Stimulated activated CD8-positive, alpha-beta memory T cell treated with anti-CD3 and anti-CD28 coated beads, Interleukin-15, amount 100 ng/mL, for 24 hours (primary cell): ENCODE measurements at regions not wholly inside any gene's neighbourhood (a gene's known extent, or its start where the extent isn't known, plus 50 kb on each side); places are given as distances from the start of the nearest gene placed in this dataset.
"Not testable (repeated sequence)": the region's sequence is repeated elsewhere in the genome, so short reads cannot be mapped to it uniquely, and the experiment has no call there.

Experiments
- DNase-seq: peaks from one replicate; pipeline ENCODE4 v3.0.0-alpha.2; 2020; ENCODE audit warnings: low read depth

- no peak for DNase-seq
These were observed 389.1 kb upstream of the WWC1 start for GRCh38 chr5:167902298-167902697.

- no peak for DNase-seq
These were observed 388.2 kb upstream of the WWC1 start for GRCh38 chr5:167903243-167903642.

GRCh38 chr5:167903659-167904058 is 387.8 kb upstream of the WWC1 start:
- DNase-seq: no peak

- DNase-seq: no peak
These were observed 385.3 kb upstream of the WWC1 start for GRCh38 chr5:167905919-167906853.

GRCh38 chr5:167908606-167909005 is 382.8 kb upstream of the WWC1 start:
- no peak for DNase-seq

- no peak for DNase-seq
These were observed 378.3 kb upstream of the WWC1 start for GRCh38 chr5:167912941-167913665.

- no peak for DNase-seq
These were observed 376.2 kb upstream of the WWC1 start for GRCh38 chr5:167915237-167915636.

- DNase-seq: no peak
These were observed 375.2 kb upstream of the WWC1 start for GRCh38 chr5:167916261-167916691.

- DNase-seq: no peak
These were observed 374.7 kb upstream of the WWC1 start for GRCh38 chr5:167916706-167917105.

GRCh38 chr5:167918184-167918812 is 373.1 kb upstream of the WWC1 start:
- DNase-seq: no peak

- DNase-seq: no peak
These were observed 372.5 kb upstream of the WWC1 start for GRCh38 chr5:167918813-167919483.

GRCh38 chr5:167920589-167920988 is 370.9 kb upstream of the WWC1 start:
- no peak for DNase-seq

GRCh38 chr5:167921796-167922195 is 369.6 kb upstream of the WWC1 start:
- DNase-seq: no peak

GRCh38 chr5:167923396-167923795 is 368.0 kb upstream of the WWC1 start:
- DNase-seq: no peak

GRCh38 chr5:167929841-167930240 is 361.6 kb upstream of the WWC1 start:
- DNase-seq: no peak

- no peak for DNase-seq
These were observed 356.9 kb upstream of the WWC1 start for GRCh38 chr5:167934551-167934971.

- no peak for DNase-seq
These were observed 355.4 kb upstream of the WWC1 start for GRCh38 chr5:167936022-167936421.

- no peak for DNase-seq
These were observed 354.4 kb upstream of the WWC1 start for GRCh38 chr5:167936944-167937634.

- no peak for DNase-seq
These were observed 353.8 kb upstream of the WWC1 start for GRCh38 chr5:167937635-167937998.

GRCh38 chr5:167939686-167940085 is 351.8 kb upstream of the WWC1 start:
- no peak for DNase-seq

- DNase-seq: no peak
These were observed 350.5 kb upstream of the WWC1 start for GRCh38 chr5:167940911-167941310.

- DNase-seq: not testable (repeated sequence)
These were observed 349.9 kb upstream of the WWC1 start for GRCh38 chr5:167941556-167941955.
